HepG2 (cell line): ENCODE measurements at regions not wholly inside any gene's neighbourhood (a gene's known extent, or its start where the extent isn't known, plus 50 kb on each side); places are given as distances from the start of the nearest gene placed in this dataset.

ENCODE experiments used
- ATAC-seq: fragments of 200-7000 bp; cut with Tn5 transposase; 3 replicates; pipeline ENCODE4 v1.9.1; 2020; ENCODE audit warnings: mild to moderate bottlenecking, moderate library complexity
- BruUV-seq: library from RNA; stranded (reverse); fragments of 400-500 nt; replicated peaks from 2 replicates; lab custom pipeline; 2021; lab: Mats Ljungman, UMichigan
- CTCF ChIA-PET: fragments of 300-600 bp; formaldehyde crosslinking; extraction: SDS; loops from one replicate; lab custom pipeline; 2021; ENCODE audit warnings: low total read pairs, inconsistent platforms, low intra/inter-chr PET ratio; lab: Yijun Ruan, JAX
- POLR2A ChIA-PET: fragments of 350-600 bp; sonication (Branson Sonifier 250); formaldehyde crosslinking; loops from one replicate; lab custom pipeline; 2020; ENCODE audit warnings: antibody characterized with exemption, inconsistent platforms; lab: Yijun Ruan, JAX
- DNase-seq: peaks from one replicate; pipeline ENCODE4 v3.0.0-alpha.2; 2015; ENCODE audit warnings: low spot score
- FAIRE-seq: peaks from 3 replicates; lab custom pipeline; 2011; peaks lifted over from hg19 to GRCh38; lab: Jason Lieb, UNC
- H2AFZ ChIP-seq: one replicate; pipeline ENCODE4 v1.6.1; 2011; ENCODE audit warnings: low read length, inconsistent platforms
- H3K27ac ChIP-seq: fragments of 300-600 bp; 3 replicates; pipeline ENCODE4 v1.8.0; 2011; ENCODE audit warnings: mixed run types, mild to moderate bottlenecking, mixed read lengths, low read length, inconsistent platforms; ENCODE audit not compliant: insufficient read depth; ENCODE audit errors: extremely low read length
- H3K27me3 ChIP-seq, 2 experiments: fragments of 200-600 bp in 1 of 2; 2 replicates in 1 of 2; 3 replicates in 1 of 2; pipeline versions ENCODE4 v1.6.0 to v1.8.0; 2011; ENCODE audit warnings: low read length in 2 of 2, mild to moderate bottlenecking in 2 of 2, moderate library complexity in 2 of 2, inconsistent platforms in 1 of 2; ENCODE audit not compliant: insufficient read depth in 2 of 2, control insufficient read depth in 1 of 2
- H3K36me3 ChIP-seq, 2 experiments: fragments of 200-600 bp in 1 of 2; replicated peaks in 1 of 2; 2 replicates in 1 of 2; 3 replicates in 1 of 2; pipeline versions ENCODE4 v1.5.1 to v1.8.0; 2011; ENCODE audit warnings: low read length in 2 of 2, inconsistent platforms in 1 of 2; ENCODE audit not compliant: insufficient read depth in 2 of 2, control insufficient read depth in 1 of 2
- H3K4me1 ChIP-seq: 2 replicates; pipeline ENCODE4 v1.5.1; 2012; ENCODE audit warnings: low read length, inconsistent platforms; ENCODE audit not compliant: insufficient read depth
- H3K4me2 ChIP-seq: 2 replicates; pipeline ENCODE4 v1.6.0; 2011; ENCODE audit warnings: low read depth, low read length, inconsistent platforms
- H3K4me3 ChIP-seq, 3 experiments: fragments of 200-600 bp in 1 of 3; sonication (generic), shearing (Covaris generic) in 1 of 3; replicated peaks in 1 of 3; 2 replicates each; pipeline ENCODE4 v1.5.1; 2011 to 2016; ENCODE audit warnings: low read length in 3 of 3, inconsistent platforms in 2 of 3, low read depth in 2 of 3, mild to moderate bottlenecking in 2 of 3, control low read depth in 1 of 3, mixed read lengths in 1 of 3; ENCODE audit not compliant: insufficient read depth in 1 of 3
- H3K79me2 ChIP-seq: one replicate; pipeline ENCODE4 v1.6.1; 2011; ENCODE audit warnings: low read length, inconsistent platforms; ENCODE audit not compliant: insufficient read depth
- H3K9ac ChIP-seq: 2 replicates; pipeline ENCODE4 v1.6.0; 2011; ENCODE audit warnings: mild to moderate bottlenecking, low read depth, low read length, inconsistent platforms; ENCODE audit not compliant: insufficient read depth
- H3K9me3 ChIP-seq: 2 replicates; pipeline ENCODE4 v1.5.1; 2012; ENCODE audit warnings: mild to moderate bottlenecking, low read length
- H4K20me1 ChIP-seq: 2 replicates; pipeline ENCODE4 v1.6.0; 2011; ENCODE audit warnings: inconsistent platforms, mild to moderate bottlenecking, low read length, moderate library complexity; ENCODE audit not compliant: insufficient read depth
- ETV6 ChIP-seq: sonication (generic); formaldehyde crosslinking; conservative IDR thresholded peaks from 2 replicates; pipeline ENCODE4 v1.4.0; 2020; ENCODE audit warnings: missing genetic modification reagents
- MYNN ChIP-seq: sonication (generic); formaldehyde crosslinking; IDR thresholded peaks from 2 replicates; pipeline ENCODE4 v1.4.0; 2020; ENCODE audit warnings: mild to moderate bottlenecking, low read depth, missing genetic modification reagents
- NR2F6 ChIP-seq, 2 experiments: IDR thresholded peaks; 2 replicates each; pipeline ENCODE4 v1.6.1; 2016; ENCODE audit warnings: antibody characterized with exemption in 1 of 2, mild to moderate bottlenecking in 1 of 2
- PHF21A ChIP-seq: sonication (generic); formaldehyde crosslinking; IDR thresholded peaks from 2 replicates; pipeline ENCODE4 v1.5.0; 2020; ENCODE audit warnings: mild to moderate bottlenecking, missing genetic modification reagents
- SP140L ChIP-seq: sonication (generic); formaldehyde crosslinking; IDR thresholded peaks from 2 replicates; pipeline ENCODE4 v1.4.0; 2020; ENCODE audit warnings: missing genetic modification reagents, borderline replicate concordance
- SUZ12 ChIP-seq: fragments of 150-350 bp; IDR thresholded peaks from 2 replicates; pipeline ENCODE4 v1.6.1; 2014; ENCODE audit warnings: low read depth, low read length
- ZMYM4 ChIP-seq: sonication (generic); formaldehyde crosslinking; IDR thresholded peaks from 2 replicates; pipeline ENCODE4 v1.8.1; 2023; ENCODE audit warnings: mild to moderate bottlenecking, missing genetic modification reagents
- ZNF629 ChIP-seq: sonication (generic); formaldehyde crosslinking; conservative IDR thresholded peaks from 2 replicates; pipeline ENCODE4 v1.5.0; 2020; ENCODE audit warnings: missing genetic modification reagents
- ZNF781 ChIP-seq: sonication (generic); formaldehyde crosslinking; IDR thresholded peaks from 2 replicates; pipeline ENCODE4 v1.5.1; 2020; ENCODE audit warnings: borderline replicate concordance, mild to moderate bottlenecking, missing genetic modification reagents; ENCODE audit errors: not compliant biosample characterization
- WGBS: methylation state at CpG from one replicate; pipeline ENCODE4 v1.1.6; 2017; ENCODE audit warnings: low lambda C conversion rate; 5-methylcytosine and 5-hydroxymethylcytosine counted together
- in situ Hi-C: cut with HindIII; loops from 2 replicates; pipeline ENCODE4 v1.10.0; 2017; ENCODE audit warnings: low pct_unique_long_range_greater_than_20kb; ENCODE audit not compliant: extremely low pct_ligation_motif_present
- intact Hi-C: fragments of 100-400 bp; cut with micrococcal nuclease; formaldehyde crosslinking; loops from one replicate; pipeline ENCODE4 v1.10.0; 2022; ENCODE audit not compliant: unreplicated experiment
- TF ChIP-seq, protein P1 (sequence below): sonication (generic); formaldehyde crosslinking; IDR thresholded peaks from 2 replicates; pipeline ENCODE4 v1.5.0; 2020; ENCODE audit warnings: missing genetic modification reagents
- TF ChIP-seq, protein P2 (sequence below), 2 experiments: sonication (generic) in 1 of 2; formaldehyde crosslinking in 1 of 2; IDR thresholded peaks; 2 replicates each; pipeline versions ENCODE4 v1.6.1 to v1.9.0; 2014 to 2022; ENCODE audit warnings: antibody characterized with exemption in 1 of 2, borderline replicate concordance in 1 of 2, inconsistent platforms in 1 of 2, low read depth in 1 of 2, missing genetic modification reagents in 1 of 2
- TF ChIP-seq, protein P3 (sequence below): sonication (generic); formaldehyde crosslinking; IDR thresholded peaks from 2 replicates; pipeline ENCODE4 v1.5.0; 2020; ENCODE audit warnings: mild to moderate bottlenecking, missing genetic modification reagents
- TF ChIP-seq, protein P4 (sequence below): sonication (generic); formaldehyde crosslinking; IDR thresholded peaks from 2 replicates; pipeline ENCODE4 v1.4.0; 2020; ENCODE audit warnings: mild to moderate bottlenecking, missing genetic modification reagents

DNA sequence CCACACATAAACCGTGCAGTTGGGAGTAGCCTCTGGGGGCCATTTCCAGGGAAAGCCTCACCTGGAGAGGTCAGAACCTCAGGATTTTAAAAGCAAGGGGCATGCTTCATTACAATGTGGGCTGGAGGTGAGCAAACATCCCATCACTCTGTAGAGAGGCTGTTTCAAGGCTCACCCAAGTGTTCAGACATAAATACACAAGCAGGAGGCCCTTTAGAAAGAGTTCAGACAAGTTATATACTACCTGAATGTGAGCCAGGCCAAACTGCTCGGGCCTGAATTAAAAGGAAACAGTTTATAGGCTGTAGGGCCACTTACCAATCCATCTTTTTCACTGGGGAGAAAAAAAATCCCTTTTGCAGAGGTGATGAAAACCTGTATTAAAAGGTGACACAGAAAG is 540.0 kb upstream of the ZEB2 start:
- Histone ChIP-seq H3K79me2 (no peaks in the 10 kb centered on the region), H3K4me2 (no peak overlapping the region), H2AFZ (no peak overlapping the region), H3K27ac (no peak overlapping the region), H3K4me1 (no peaks in the 10 kb centered on the region), H3K27me3 (no peaks in the 10 kb centered on the region), H3K9me3 (peaks cover 32% of the 10 kb centered on the region), H4K20me1 (no peaks in the 10 kb centered on the region), H3K4me3 (no peak overlapping the region), H3K9ac (no peak overlapping the region), H3K36me3 (no peaks in the 10 kb centered on the region)
- BruUV-seq = no TSS peak
- no peak for DNase-seq
- ChIA-PET POLR2A (no interaction called here), CTCF (no interaction called here)
- in situ Hi-C loops (no loop called here), intact Hi-C loops (no loop called here)
- no peak for FAIRE-seq
- 0% methylated on average over 2 of the region's 2 CpGs for WGBS
- no peak for ATAC-seq
- TF ChIP-seq SUZ12 = no peak
- no peak for TF ChIP-seq ZNF629 (CRISPR knock-in tag)
- TF ChIP-seq PHF21A = no peak
- TF ChIP-seq, protein P1, sequence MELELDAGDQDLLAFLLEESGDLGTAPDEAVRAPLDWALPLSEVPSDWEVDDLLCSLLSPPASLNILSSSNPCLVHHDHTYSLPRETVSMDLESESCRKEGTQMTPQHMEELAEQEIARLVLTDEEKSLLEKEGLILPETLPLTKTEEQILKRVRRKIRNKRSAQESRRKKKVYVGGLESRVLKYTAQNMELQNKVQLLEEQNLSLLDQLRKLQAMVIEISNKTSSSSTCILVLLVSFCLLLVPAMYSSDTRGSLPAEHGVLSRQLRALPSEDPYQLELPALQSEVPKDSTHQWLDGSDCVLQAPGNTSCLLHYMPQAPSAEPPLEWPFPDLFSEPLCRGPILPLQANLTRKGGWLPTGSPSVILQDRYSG (CRISPR knock-in tag) = no peak
- TF ChIP-seq, protein P2, sequence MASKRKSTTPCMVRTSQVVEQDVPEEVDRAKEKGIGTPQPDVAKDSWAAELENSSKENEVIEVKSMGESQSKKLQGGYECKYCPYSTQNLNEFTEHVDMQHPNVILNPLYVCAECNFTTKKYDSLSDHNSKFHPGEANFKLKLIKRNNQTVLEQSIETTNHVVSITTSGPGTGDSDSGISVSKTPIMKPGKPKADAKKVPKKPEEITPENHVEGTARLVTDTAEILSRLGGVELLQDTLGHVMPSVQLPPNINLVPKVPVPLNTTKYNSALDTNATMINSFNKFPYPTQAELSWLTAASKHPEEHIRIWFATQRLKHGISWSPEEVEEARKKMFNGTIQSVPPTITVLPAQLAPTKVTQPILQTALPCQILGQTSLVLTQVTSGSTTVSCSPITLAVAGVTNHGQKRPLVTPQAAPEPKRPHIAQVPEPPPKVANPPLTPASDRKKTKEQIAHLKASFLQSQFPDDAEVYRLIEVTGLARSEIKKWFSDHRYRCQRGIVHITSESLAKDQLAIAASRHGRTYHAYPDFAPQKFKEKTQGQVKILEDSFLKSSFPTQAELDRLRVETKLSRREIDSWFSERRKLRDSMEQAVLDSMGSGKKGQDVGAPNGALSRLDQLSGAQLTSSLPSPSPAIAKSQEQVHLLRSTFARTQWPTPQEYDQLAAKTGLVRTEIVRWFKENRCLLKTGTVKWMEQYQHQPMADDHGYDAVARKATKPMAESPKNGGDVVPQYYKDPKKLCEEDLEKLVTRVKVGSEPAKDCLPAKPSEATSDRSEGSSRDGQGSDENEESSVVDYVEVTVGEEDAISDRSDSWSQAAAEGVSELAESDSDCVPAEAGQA (IDR thresholded peaks at IDR 0.05; ENCODE audit: low read depth) = no peak
- TF ChIP-seq, protein P2 (CRISPR knock-in tag; IDR thresholded peaks at IDR 0.05; ENCODE audit: borderline replicate concordance) = no peak
- no peak for TF ChIP-seq ETV6
- TF ChIP-seq, protein P3, sequence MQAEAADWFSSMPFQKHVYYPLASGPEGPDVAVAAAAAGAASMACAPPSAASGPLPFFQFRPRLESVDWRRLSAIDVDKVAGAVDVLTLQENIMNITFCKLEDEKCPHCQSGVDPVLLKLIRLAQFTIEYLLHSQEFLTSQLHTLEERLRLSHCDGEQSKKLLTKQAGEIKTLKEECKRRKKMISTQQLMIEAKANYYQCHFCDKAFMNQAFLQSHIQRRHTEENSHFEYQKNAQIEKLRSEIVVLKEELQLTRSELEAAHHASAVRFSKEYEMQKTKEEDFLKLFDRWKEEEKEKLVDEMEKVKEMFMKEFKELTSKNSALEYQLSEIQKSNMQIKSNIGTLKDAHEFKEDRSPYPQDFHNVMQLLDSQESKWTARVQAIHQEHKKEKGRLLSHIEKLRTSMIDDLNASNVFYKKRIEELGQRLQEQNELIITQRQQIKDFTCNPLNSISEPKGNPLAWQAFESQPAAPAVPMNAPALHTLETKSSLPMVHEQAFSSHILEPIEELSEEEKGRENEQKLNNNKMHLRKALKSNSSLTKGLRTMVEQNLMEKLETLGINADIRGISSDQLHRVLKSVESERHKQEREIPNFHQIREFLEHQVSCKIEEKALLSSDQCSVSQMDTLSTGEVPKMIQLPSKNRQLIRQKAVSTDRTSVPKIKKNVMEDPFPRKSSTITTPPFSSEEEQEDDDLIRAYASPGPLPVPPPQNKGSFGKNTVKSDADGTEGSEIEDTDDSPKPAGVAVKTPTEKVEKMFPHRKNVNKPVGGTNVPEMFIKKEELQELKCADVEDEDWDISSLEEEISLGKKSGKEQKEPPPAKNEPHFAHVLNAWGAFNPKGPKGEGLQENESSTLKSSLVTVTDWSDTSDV (CRISPR knock-in tag) = no peak
- no peak for TF ChIP-seq MYNN (CRISPR knock-in tag)
- TF ChIP-seq SP140L = no peak
- no peak for TF ChIP-seq ZMYM4 (CRISPR knock-in tag)
- no peak for TF ChIP-seq ZNF781 (CRISPR knock-in tag)
- no peak for TF ChIP-seq NR2F6 (IDR thresholded peaks at IDR 0.05)
- TF ChIP-seq NR2F6 (CRISPR knock-in tag; IDR thresholded peaks at IDR 0.05) = no peak
- TF ChIP-seq, protein P4, sequence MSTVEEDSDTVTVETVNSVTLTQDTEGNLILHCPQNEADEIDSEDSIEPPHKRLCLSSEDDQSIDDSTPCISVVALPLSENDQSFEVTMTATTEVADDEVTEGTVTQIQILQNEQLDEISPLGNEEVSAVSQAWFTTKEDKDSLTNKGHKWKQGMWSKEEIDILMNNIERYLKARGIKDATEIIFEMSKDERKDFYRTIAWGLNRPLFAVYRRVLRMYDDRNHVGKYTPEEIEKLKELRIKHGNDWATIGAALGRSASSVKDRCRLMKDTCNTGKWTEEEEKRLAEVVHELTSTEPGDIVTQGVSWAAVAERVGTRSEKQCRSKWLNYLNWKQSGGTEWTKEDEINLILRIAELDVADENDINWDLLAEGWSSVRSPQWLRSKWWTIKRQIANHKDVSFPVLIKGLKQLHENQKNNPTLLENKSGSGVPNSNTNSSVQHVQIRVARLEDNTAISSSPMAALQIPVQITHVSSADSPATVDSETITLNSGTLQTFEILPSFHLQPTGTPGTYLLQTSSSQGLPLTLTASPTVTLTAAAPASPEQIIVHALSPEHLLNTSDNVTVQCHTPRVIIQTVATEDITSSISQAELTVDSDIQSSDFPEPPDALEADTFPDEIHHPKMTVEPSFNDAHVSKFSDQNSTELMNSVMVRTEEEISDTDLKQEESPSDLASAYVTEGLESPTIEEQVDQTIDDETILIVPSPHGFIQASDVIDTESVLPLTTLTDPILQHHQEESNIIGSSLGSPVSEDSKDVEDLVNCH (CRISPR knock-in tag) = no peak
